ENCODE measurements at regions not wholly inside any gene's neighbourhood (a gene's known extent, or its start where the extent isn't known, plus 50 kb on each side); places are given as distances from the start of the nearest gene placed in this dataset.

GRCh38 chr14:54116198-54116885, 159.7 kb upstream of the BMP4 start:
- TF ChIP-seq, protein P1, sequence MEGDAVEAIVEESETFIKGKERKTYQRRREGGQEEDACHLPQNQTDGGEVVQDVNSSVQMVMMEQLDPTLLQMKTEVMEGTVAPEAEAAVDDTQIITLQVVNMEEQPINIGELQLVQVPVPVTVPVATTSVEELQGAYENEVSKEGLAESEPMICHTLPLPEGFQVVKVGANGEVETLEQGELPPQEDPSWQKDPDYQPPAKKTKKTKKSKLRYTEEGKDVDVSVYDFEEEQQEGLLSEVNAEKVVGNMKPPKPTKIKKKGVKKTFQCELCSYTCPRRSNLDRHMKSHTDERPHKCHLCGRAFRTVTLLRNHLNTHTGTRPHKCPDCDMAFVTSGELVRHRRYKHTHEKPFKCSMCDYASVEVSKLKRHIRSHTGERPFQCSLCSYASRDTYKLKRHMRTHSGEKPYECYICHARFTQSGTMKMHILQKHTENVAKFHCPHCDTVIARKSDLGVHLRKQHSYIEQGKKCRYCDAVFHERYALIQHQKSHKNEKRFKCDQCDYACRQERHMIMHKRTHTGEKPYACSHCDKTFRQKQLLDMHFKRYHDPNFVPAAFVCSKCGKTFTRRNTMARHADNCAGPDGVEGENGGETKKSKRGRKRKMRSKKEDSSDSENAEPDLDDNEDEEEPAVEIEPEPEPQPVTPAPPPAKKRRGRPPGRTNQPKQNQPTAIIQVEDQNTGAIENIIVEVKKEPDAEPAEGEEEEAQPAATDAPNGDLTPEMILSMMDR (IDR thresholded peaks at IDR 0.05): no peak
- TF ChIP-seq POLR2A (IDR thresholded peaks at IDR 0.05): no peak
- TF ChIP-seq POLR2AphosphoS5 (IDR thresholded peaks at IDR 0.05): no peak
